Right atrium auricular region (tissue), 2 donors: ENCODE measurements at regions not wholly inside any gene's neighbourhood (a gene's known extent, or its start where the extent isn't known, plus 50 kb on each side); places are given as distances from the start of the nearest gene placed in this dataset.

Experiments used
- DNase-seq: peaks from one replicate; pipeline ENCODE4 v3.0.0-alpha.2; 2019; ENCODE audit warnings: low spot score
- H3K27ac ChIP-seq, 2 donors: fragments of 200-600 bp; sonication (generic); 1 replicate in 1 of 2; 2 replicates in 1 of 2; pipeline ENCODE4 v1.5.1; 2016 to 2019
- H3K27me3 ChIP-seq, 2 donors: fragments of 200-600 bp; sonication (generic); one replicate each; pipeline versions ENCODE4 v1.5.1 to v1.6.0; 2017 to 2019
- H3K36me3 ChIP-seq: fragments of 200-600 bp; sonication (generic); one replicate; pipeline ENCODE4 v1.5.1; 2016
- H3K4me1 ChIP-seq, 2 donors: fragments of 200-600 bp; sonication (generic); one replicate each; pipeline versions ENCODE4 v1.5.1 to v1.6.0; 2017 to 2019
- H3K4me3 ChIP-seq, 2 donors: fragments of 200-600 bp; sonication (generic); 1 replicate in 1 of 2; 2 replicates in 1 of 2; pipeline ENCODE4 v1.5.1; 2017 to 2019; ENCODE audit warnings: mild to moderate bottlenecking in 1 of 2, moderate library complexity in 1 of 2
- H3K9me3 ChIP-seq, 2 donors: fragments of 200-600 bp; sonication (generic); one replicate each; pipeline ENCODE4 v1.5.1; 2019
- CTCF ChIP-seq, 2 donors: fragments of 200-600 bp; sonication (generic); IDR thresholded peaks; one replicate each; pipeline ENCODE4 v1.5.1; 2019; ENCODE audit warnings: antibody characterized with exemption in 2 of 2

GRCh38 chr6:128601060-128601459 lies 80.7 kb upstream of the PTPRK start:
- no peak for DNase-seq
- no peaks in the 10 kb centered on the region for H3K36me3 ChIP-seq

GRCh38 chr6:128600397-128600951 lies 80.1 kb upstream of the PTPRK start:
- no peak overlapping the region for H3K27ac ChIP-seq
- no peaks in the 10 kb centered on the region for H3K27me3 ChIP-seq
- no peak overlapping the region for H3K4me3 ChIP-seq
- H3K36me3 ChIP-seq, result no peaks in the 10 kb centered on the region
- no peak for DNase-seq
- H3K4me1 ChIP-seq, result peaks cover 0 to 19% of the 10 kb centered on the region in 2 donors
- no peaks in the 10 kb centered on the region for H3K9me3 ChIP-seq
- no peak for TF ChIP-seq CTCF (IDR thresholded peaks at IDR 0.05)

More at GRCh38 chr6:128601060-128601459, 80.7 kb upstream of the PTPRK start:
- Histone ChIP-seq H3K27ac (no peak overlapping the region), H3K9me3 (no peaks in the 10 kb centered on the region), H3K27me3 (no peaks in the 10 kb centered on the region), H3K4me3 (no peak overlapping the region), H3K4me1 (peaks cover 0 to 19% of the 10 kb centered on the region in 2 donors)
- TF ChIP-seq CTCF (IDR thresholded peaks at IDR 0.05), result no peak

- DNase-seq, result no peak
- H3K4me1 ChIP-seq, result peaks cover 0 to 19% of the 10 kb centered on the region in 2 donors
- TF ChIP-seq CTCF (IDR thresholded peaks at IDR 0.05), result no peak
- H3K27ac ChIP-seq, result no peak overlapping the region
- H3K9me3 ChIP-seq, result no peaks in the 10 kb centered on the region
- H3K36me3 ChIP-seq, result no peaks in the 10 kb centered on the region
- H3K27me3 ChIP-seq, result no peaks in the 10 kb centered on the region
- H3K4me3 ChIP-seq, result no peak overlapping the region
Measured at GRCh38 chr6:128599036-128599435, 78.6 kb upstream of the PTPRK start.

- Histone ChIP-seq H3K4me3 (no peak overlapping the region), H3K4me1 (peaks cover 0 to 19% of the 10 kb centered on the region in 2 donors), H3K36me3 (no peaks in the 10 kb centered on the region), H3K27ac (no peak overlapping the region), H3K9me3 (no peaks in the 10 kb centered on the region), H3K27me3 (no peaks in the 10 kb centered on the region)
- TF ChIP-seq CTCF (IDR thresholded peaks at IDR 0.05), result no peak
- no peak for DNase-seq
Measured at GRCh38 chr6:128598571-128598970, 78.2 kb upstream of the PTPRK start.

GRCh38 chr6:128597956-128598355 lies 77.6 kb upstream of the PTPRK start:
- DNase-seq, result no peak
- no peak for TF ChIP-seq CTCF (IDR thresholded peaks at IDR 0.05)
- no peak overlapping the region for H3K4me3 ChIP-seq
- H3K4me1 ChIP-seq, result peaks cover 0 to 19% of the 10 kb centered on the region in 2 donors
- no peaks in the 10 kb centered on the region for H3K36me3 ChIP-seq
- H3K27me3 ChIP-seq, result no peaks in the 10 kb centered on the region
- H3K27ac ChIP-seq, result no peak overlapping the region
- H3K9me3 ChIP-seq, result no peaks in the 10 kb centered on the region

- no peak for TF ChIP-seq CTCF (IDR thresholded peaks at IDR 0.05)
- Histone ChIP-seq H3K4me3 (no peak overlapping the region), H3K27me3 (no peaks in the 10 kb centered on the region), H3K36me3 (no peaks in the 10 kb centered on the region), H3K27ac (peak overlapping the region in 1 of 2 donors; percentile 42), H3K9me3 (no peaks in the 10 kb centered on the region), H3K4me1 (peaks cover 0 to 19% of the 10 kb centered on the region in 2 donors)
- DNase-seq, result no peak
Measured at GRCh38 chr6:128597004-128597403, 76.6 kb upstream of the PTPRK start.
